GM12878 (cell line): ENCODE measurements at regions not wholly inside any gene's neighbourhood (a gene's known extent, or its start where the extent isn't known, plus 50 kb on each side); places are given as distances from the start of the nearest gene placed in this dataset.

Source experiments
- ATAC-seq: fragments of 200-7000 bp; cut with Tn5 transposase; 3 replicates; pipeline ENCODE4 v1.9.1; 2020; ENCODE audit warnings: mild to moderate bottlenecking, moderate library complexity
- BruUV-seq: library from RNA; stranded (reverse); fragments of 400-500 nt; replicated peaks from 2 replicates; lab custom pipeline; 2021; lab: Mats Ljungman, UMichigan
- CTCF ChIA-PET: fragments of 300-600 bp; sonication (Branson Sonifier 250); formaldehyde crosslinking; extraction: SDS; loops from one replicate; lab custom pipeline; 2021; ENCODE audit warnings: inconsistent platforms; lab: Yijun Ruan, JAX
- POLR2A ChIA-PET: fragments of 350-600 bp; formaldehyde crosslinking; extraction: SDS; loops from one replicate; lab custom pipeline; 2021; ENCODE audit warnings: inconsistent platforms; lab: Charles Lee
- RAD21 ChIA-PET: fragments of 300-600 bp; sonication (Branson Sonifier 250); formaldehyde crosslinking; loops from one replicate; lab custom pipeline; 2023; ENCODE audit warnings: antibody characterized with exemption; ENCODE audit not compliant: unreplicated experiment; lab: Charles Lee
- SMC1A ChIA-PET: fragments of 300-600 bp; sonication (Branson Sonifier 250); formaldehyde crosslinking; loops from one replicate; lab custom pipeline; 2023; ENCODE audit not compliant: unreplicated experiment, uncharacterized antibody; lab: Charles Lee
- DNase-seq: peaks from one replicate; pipeline ENCODE4 v3.0.0-alpha.2; 2011; ENCODE audit warnings: low read depth, low spot score
- FAIRE-seq: peaks from 3 replicates; lab custom pipeline; 2011; peaks lifted over from hg19 to GRCh38; lab: Jason Lieb, UNC
- H2AFZ ChIP-seq: 2 replicates; pipeline ENCODE4 v1.6.0; 2011; ENCODE audit warnings: low read depth, low read length, control low read depth; ENCODE audit not compliant: control insufficient read depth
- H3K27ac ChIP-seq: 2 replicates; pipeline ENCODE4 v1.5.1; 2011; ENCODE audit warnings: control low read depth; ENCODE audit not compliant: control insufficient read depth, insufficient read depth
- H3K27me3 ChIP-seq, 2 experiments: replicated peaks in 1 of 2; 2 replicates each; pipeline versions ENCODE4 v1.6.0 to v1.6.1; 2011; ENCODE audit warnings: low read length in 1 of 2; ENCODE audit not compliant: control insufficient read depth in 2 of 2, insufficient read depth in 2 of 2
- H3K36me3 ChIP-seq, 2 experiments: 2 replicates each; pipeline ENCODE4 v1.5.1; 2011; ENCODE audit warnings: low read length in 1 of 2; ENCODE audit not compliant: control insufficient read depth in 2 of 2, insufficient read depth in 2 of 2
- H3K4me1 ChIP-seq: 2 replicates; pipeline ENCODE4 v1.6.1; 2011; ENCODE audit warnings: mild to moderate bottlenecking, low read length, moderate library complexity, mixed read lengths; ENCODE audit not compliant: control insufficient read depth, insufficient read depth
- H3K4me2 ChIP-seq: 2 replicates; pipeline ENCODE4 v1.6.0; 2011; ENCODE audit warnings: control low read depth; ENCODE audit not compliant: control insufficient read depth, insufficient read depth
- H3K4me3 ChIP-seq: fragments of 200-600 bp; sonication (generic); 2 replicates; pipeline ENCODE4 v1.5.1; 2016
- H3K79me2 ChIP-seq: 2 replicates; pipeline ENCODE4 v1.6.0; 2011; ENCODE audit warnings: low read length; ENCODE audit not compliant: control insufficient read depth, insufficient read depth
- H3K9ac ChIP-seq: 2 replicates; pipeline ENCODE4 v1.8.0; 2011; ENCODE audit warnings: low read length, control low read depth, mixed read lengths; ENCODE audit not compliant: control insufficient read depth, insufficient read depth
- H3K9me3 ChIP-seq: replicated peaks from 3 replicates; pipeline ENCODE4 v1.5.1; 2011; ENCODE audit warnings: mild to moderate bottlenecking, low read length; ENCODE audit not compliant: control insufficient read depth, insufficient read depth
- H4K20me1 ChIP-seq: 2 replicates; pipeline ENCODE4 v1.6.0; 2011; ENCODE audit not compliant: control insufficient read depth, insufficient read depth
- BMI1 ChIP-seq: fragments of 450-650 bp; IDR thresholded peaks from 2 replicates; pipeline ENCODE4 v1.6.1; 2016; ENCODE audit warnings: mild to moderate bottlenecking, moderate library complexity, borderline replicate concordance
- DPF2 ChIP-seq: fragments of 450-650 bp; IDR thresholded peaks from 2 replicates; pipeline ENCODE4 v1.6.1; 2017; ENCODE audit warnings: mild to moderate bottlenecking
- ESRRA ChIP-seq: IDR thresholded peaks from 2 replicates; pipeline ENCODE4 v1.6.1; 2012; ENCODE audit warnings: mild to moderate bottlenecking, low read length, improper control_type of control experiment
- LARP7 ChIP-seq: fragments of 450-650 bp; IDR thresholded peaks from 2 replicates; pipeline ENCODE4 v1.6.1; 2017; ENCODE audit warnings: mild to moderate bottlenecking
- ZBTB40 ChIP-seq: fragments of 450-650 bp; IDR thresholded peaks from 2 replicates; pipeline ENCODE4 v1.6.1; 2016; ENCODE audit warnings: mild to moderate bottlenecking, moderate library complexity, borderline replicate concordance
- ZNF207 ChIP-seq: fragments of 450-650 bp; IDR thresholded peaks from 2 replicates; pipeline ENCODE4 v1.6.1; 2014; ENCODE audit warnings: antibody characterized with exemption, mild to moderate bottlenecking, borderline replicate concordance
- WGBS: methylation state at CpG from one replicate; pipeline ENCODE4 v1.1.6; 2016; ENCODE audit warnings: low lambda C conversion rate; ENCODE audit not compliant: insufficient replicate concordance, insufficient coverage; ENCODE audit errors: missing lambda C conversion rate; 5-methylcytosine and 5-hydroxymethylcytosine counted together
- in situ Hi-C: fragments of 300-500 bp; cut with MboI; formaldehyde crosslinking; loops from 9 replicates; pipeline ENCODE4 v1.14.3; 2018; ENCODE audit warnings: mixed read lengths
- intact Hi-C: fragments of 100-400 bp; cut with micrococcal nuclease; formaldehyde crosslinking; loops from one replicate; pipeline ENCODE4 v1.14.2; 2022; ENCODE audit not compliant: unreplicated experiment
- TF ChIP-seq, protein P1 (sequence below): fragments of 450-650 bp; conservative IDR thresholded peaks from 2 replicates; pipeline ENCODE4 v1.6.1; 2017; ENCODE audit warnings: mild to moderate bottlenecking, moderate library complexity
- TF ChIP-seq, protein P2 (sequence below): fragments of 450-650 bp; IDR thresholded peaks from 2 replicates; pipeline ENCODE4 v1.6.1; 2018; ENCODE audit warnings: mild to moderate bottlenecking, low read depth, moderate library complexity; ENCODE audit not compliant: partially characterized antibody

DNA sequence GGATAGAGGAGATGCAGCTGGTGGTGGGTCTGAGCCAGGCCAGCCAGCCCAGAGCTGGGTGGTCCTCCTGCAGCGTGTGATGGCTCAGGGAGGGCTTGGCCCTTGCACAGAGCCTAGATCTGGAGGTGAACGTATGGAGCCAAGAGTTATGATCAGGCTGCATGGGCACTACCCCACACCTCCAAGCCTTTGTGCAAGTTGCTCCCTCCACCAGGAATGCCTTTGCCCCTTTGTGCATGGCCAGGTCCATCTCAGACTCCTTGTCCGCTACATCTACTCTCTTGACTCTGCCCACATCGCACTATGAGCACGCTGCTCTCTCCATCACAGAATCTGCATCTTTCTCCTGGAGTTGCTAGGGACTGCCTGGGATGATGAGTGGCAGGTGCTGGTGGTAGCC lies 895.7 kb downstream of the TBC1D22A start:
- Histone ChIP-seq H3K4me1 (no peaks in the 10 kb centered on the region), H3K9me3 (no peaks in the 10 kb centered on the region; the same call in 2 of the 3 replicates)
- SMC1A ChIA-PET = no interaction called here
- TF ChIP-seq ZNF207 = no peak
- no peak for TF ChIP-seq BMI1
- TF ChIP-seq, protein P1, sequence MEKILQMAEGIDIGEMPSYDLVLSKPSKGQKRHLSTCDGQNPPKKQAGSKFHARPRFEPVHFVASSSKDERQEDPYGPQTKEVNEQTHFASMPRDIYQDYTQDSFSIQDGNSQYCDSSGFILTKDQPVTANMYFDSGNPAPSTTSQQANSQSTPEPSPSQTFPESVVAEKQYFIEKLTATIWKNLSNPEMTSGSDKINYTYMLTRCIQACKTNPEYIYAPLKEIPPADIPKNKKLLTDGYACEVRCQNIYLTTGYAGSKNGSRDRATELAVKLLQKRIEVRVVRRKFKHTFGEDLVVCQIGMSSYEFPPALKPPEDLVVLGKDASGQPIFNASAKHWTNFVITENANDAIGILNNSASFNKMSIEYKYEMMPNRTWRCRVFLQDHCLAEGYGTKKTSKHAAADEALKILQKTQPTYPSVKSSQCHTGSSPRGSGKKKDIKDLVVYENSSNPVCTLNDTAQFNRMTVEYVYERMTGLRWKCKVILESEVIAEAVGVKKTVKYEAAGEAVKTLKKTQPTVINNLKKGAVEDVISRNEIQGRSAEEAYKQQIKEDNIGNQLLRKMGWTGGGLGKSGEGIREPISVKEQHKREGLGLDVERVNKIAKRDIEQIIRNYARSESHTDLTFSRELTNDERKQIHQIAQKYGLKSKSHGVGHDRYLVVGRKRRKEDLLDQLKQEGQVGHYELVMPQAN = no peak
- TF ChIP-seq LARP7 = no peak
- no peak for TF ChIP-seq ESRRA
- TF ChIP-seq DPF2 = no peak
- TF ChIP-seq, protein P2, sequence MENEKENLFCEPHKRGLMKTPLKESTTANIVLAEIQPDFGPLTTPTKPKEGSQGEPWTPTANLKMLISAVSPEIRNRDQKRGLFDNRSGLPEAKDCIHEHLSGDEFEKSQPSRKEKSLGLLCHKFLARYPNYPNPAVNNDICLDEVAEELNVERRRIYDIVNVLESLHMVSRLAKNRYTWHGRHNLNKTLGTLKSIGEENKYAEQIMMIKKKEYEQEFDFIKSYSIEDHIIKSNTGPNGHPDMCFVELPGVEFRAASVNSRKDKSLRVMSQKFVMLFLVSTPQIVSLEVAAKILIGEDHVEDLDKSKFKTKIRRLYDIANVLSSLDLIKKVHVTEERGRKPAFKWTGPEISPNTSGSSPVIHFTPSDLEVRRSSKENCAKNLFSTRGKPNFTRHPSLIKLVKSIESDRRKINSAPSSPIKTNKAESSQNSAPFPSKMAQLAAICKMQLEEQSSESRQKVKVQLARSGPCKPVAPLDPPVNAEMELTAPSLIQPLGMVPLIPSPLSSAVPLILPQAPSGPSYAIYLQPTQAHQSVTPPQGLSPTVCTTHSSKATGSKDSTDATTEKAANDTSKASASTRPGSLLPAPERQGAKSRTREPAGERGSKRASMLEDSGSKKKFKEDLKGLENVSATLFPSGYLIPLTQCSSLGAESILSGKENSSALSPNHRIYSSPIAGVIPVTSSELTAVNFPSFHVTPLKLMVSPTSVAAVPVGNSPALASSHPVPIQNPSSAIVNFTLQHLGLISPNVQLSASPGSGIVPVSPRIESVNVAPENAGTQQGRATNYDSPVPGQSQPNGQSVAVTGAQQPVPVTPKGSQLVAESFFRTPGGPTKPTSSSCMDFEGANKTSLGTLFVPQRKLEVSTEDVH = no peak
- TF ChIP-seq ZBTB40 = no peak
- TF ChIP-seq, all 136 proteins: peak for 0
- H3K27ac ChIP-seq = no peak overlapping the region
- H3K79me2 ChIP-seq = no peaks in the 10 kb centered on the region
- no peak for ATAC-seq
- no peak for FAIRE-seq
- RAD21 ChIA-PET = no interaction called here
- CTCF ChIA-PET = no interaction called here
- no peak overlapping the region for H2AFZ ChIP-seq
- 24% methylated on average over 5 of the region's 5 CpGs for WGBS
- DNase-seq = no peak
- no peaks in the 10 kb centered on the region for H3K36me3 ChIP-seq
- H3K4me2 ChIP-seq = no peak overlapping the region
- intact Hi-C loops = no loop called here
- no TSS peak for BruUV-seq
- no peak overlapping the region for H3K9ac ChIP-seq
- no peak overlapping the region for H3K4me3 ChIP-seq
- H4K20me1 ChIP-seq = no peaks in the 10 kb centered on the region
- H3K27me3 ChIP-seq = no peaks in the 10 kb centered on the region
- in situ Hi-C loops = no loop called here
- POLR2A ChIA-PET = no interaction called here
